NCI-H1694 treated with DMSO at 0.1 percent for 48 hours (cell line): ENCODE measurements at regions not wholly inside any gene's neighbourhood (a gene's known extent, or its start where the extent isn't known, plus 50 kb on each side); places are given as distances from the start of the nearest gene placed in this dataset.

Experiments used
- DNase-seq: peaks from one replicate; lab custom pipeline; 2025; lab: John Stamatoyannopoulos, UW

- DNase-seq, result no peak
Measured at GRCh38 chr2:18927525-18928232, 338.3 kb upstream of the NT5C1B start.

- DNase-seq, result no peak
Measured at GRCh38 chr2:18926631-18927524, 337.5 kb upstream of the NT5C1B start.

GRCh38 chr2:18925296-18925695, 335.9 kb upstream of the NT5C1B start:
- DNase-seq, result no peak

- DNase-seq, result no peak
Measured at GRCh38 chr2:18924886-18925285, 335.5 kb upstream of the NT5C1B start.

GRCh38 chr2:18924386-18924785, 335.0 kb upstream of the NT5C1B start:
- DNase-seq, result no peak

GRCh38 chr2:18922276-18922675, 332.9 kb upstream of the NT5C1B start:
- no peak for DNase-seq

GRCh38 chr2:18918280-18918679, 328.9 kb upstream of the NT5C1B start:
- no peak for DNase-seq

GRCh38 chr2:18915227-18915626, 325.9 kb upstream of the NT5C1B start:
- no peak for DNase-seq

GRCh38 chr2:18913512-18913911, 324.1 kb upstream of the NT5C1B start:
- no peak for DNase-seq

GRCh38 chr2:18912225-18912888, 323.0 kb upstream of the NT5C1B start:
- no peak for DNase-seq

- no peak for DNase-seq
Measured at GRCh38 chr2:18911416-18911815, 322.0 kb upstream of the NT5C1B start.

GRCh38 chr2:18910843-18911242, 321.5 kb upstream of the NT5C1B start:
- no peak for DNase-seq

- no peak for DNase-seq
Measured at GRCh38 chr2:18907937-18908336, 318.6 kb upstream of the NT5C1B start.

GRCh38 chr2:18907508-18907907, 318.1 kb upstream of the NT5C1B start:
- no peak for DNase-seq

GRCh38 chr2:18903750-18904149, 314.4 kb upstream of the NT5C1B start:
- no peak for DNase-seq

- no peak for DNase-seq
Measured at GRCh38 chr2:18901242-18901641, 311.9 kb upstream of the NT5C1B start.

- DNase-seq, result no peak
Measured at GRCh38 chr2:18900691-18901141, 311.3 kb upstream of the NT5C1B start.

- no peak for DNase-seq
Measured at GRCh38 chr2:18899725-18900124, 310.4 kb upstream of the NT5C1B start.

GRCh38 chr2:18898271-18898670, 308.9 kb upstream of the NT5C1B start:
- no peak for DNase-seq

GRCh38 chr2:18896125-18896764, 306.9 kb upstream of the NT5C1B start:
- DNase-seq, result no peak

GRCh38 chr2:18891600-18892345, 302.4 kb upstream of the NT5C1B start:
- DNase-seq, result no peak
